ENCODE measurements at regions not wholly inside any gene's neighbourhood (a gene's known extent, or its start where the extent isn't known, plus 50 kb on each side); places are given as distances from the start of the nearest gene placed in this dataset.

DNA sequence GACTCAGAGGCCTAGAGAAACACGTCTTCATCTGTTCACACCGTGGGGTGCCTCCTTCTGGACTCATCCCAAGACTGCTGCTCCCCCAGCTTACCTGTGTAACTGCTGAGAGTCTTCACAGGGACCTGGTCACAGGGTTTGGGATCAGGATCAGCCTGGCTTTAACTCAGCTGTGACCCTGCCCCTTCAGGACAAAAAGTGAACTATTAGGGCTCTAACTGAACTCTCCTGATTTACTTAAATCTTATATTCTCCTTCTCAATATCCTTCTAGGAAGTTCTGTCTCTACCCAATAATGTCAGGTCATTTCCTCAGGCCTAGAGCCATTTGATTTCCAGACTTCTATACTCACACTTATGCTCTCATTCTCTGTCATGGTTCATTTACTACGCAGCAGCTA lies 108.4 kb downstream of the ZNF280B start:
- H3K9me3 ChIP-seq (replicated peaks in 1 of 3): no peaks in the 10 kb centered on the region
- no peaks in the 10 kb centered on the region for H3K36me3 ChIP-seq (replicated peaks in 1 of 2)
- TF ChIP-seq, protein P1, sequence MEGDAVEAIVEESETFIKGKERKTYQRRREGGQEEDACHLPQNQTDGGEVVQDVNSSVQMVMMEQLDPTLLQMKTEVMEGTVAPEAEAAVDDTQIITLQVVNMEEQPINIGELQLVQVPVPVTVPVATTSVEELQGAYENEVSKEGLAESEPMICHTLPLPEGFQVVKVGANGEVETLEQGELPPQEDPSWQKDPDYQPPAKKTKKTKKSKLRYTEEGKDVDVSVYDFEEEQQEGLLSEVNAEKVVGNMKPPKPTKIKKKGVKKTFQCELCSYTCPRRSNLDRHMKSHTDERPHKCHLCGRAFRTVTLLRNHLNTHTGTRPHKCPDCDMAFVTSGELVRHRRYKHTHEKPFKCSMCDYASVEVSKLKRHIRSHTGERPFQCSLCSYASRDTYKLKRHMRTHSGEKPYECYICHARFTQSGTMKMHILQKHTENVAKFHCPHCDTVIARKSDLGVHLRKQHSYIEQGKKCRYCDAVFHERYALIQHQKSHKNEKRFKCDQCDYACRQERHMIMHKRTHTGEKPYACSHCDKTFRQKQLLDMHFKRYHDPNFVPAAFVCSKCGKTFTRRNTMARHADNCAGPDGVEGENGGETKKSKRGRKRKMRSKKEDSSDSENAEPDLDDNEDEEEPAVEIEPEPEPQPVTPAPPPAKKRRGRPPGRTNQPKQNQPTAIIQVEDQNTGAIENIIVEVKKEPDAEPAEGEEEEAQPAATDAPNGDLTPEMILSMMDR (IDR thresholded peaks at IDR 0.05): no peak
- TF ChIP-seq POLR2A (IDR thresholded peaks at IDR 0.05): no peak
- H3K4me1 ChIP-seq (replicated peaks in 1 of 2): peaks cover 4 to 10% of the 10 kb centered on the region in 2 donors
- intact Hi-C loops (cut with DNase I): no loop called here
- DNase-seq: no peak
- no peak overlapping the region for H3K27ac ChIP-seq
- no peaks in the 10 kb centered on the region for H3K27me3 ChIP-seq
- H3K4me3 ChIP-seq: no peak overlapping the region
- 66 to 84% (median 70%) methylated on average over 3 of the region's 3 CpGs for WGBS, 4 donors

DNA sequence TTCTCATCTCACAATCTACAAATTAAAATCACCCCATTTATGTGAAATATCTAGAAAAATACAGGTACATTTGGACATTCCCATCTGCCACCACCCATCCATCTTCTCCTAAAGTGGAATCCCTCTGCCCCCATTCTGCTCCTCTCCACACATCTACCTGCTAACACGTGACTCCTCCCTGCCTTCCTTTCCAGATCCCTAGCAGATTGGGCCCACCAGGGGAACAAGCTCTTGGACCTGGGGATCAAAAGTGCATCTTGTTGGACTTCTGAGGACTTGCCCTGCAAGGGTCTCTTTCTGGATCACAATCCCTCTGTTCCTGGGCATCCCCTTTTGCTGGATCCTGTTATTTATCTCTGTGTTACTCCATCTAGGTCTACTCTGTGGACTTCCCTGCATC lies 107.6 kb downstream of the ZNF280B start:
- Histone ChIP-seq H3K36me3 (replicated peaks in 1 of 2) (no peaks in the 10 kb centered on the region), H3K9me3 (replicated peaks in 1 of 3) (no peaks in the 10 kb centered on the region), H3K4me3 (no peak overlapping the region), H3K27me3 (no peaks in the 10 kb centered on the region), H3K27ac (no peak overlapping the region), H3K4me1 (replicated peaks in 1 of 2) (peaks cover 4 to 10% of the 10 kb centered on the region in 2 donors)
- TF ChIP-seq, protein P1 (IDR thresholded peaks at IDR 0.05): no peak
- DNase-seq: no peak
- WGBS, 4 donors: 70 to 92% (median 80%) methylated on average over 1 of the region's 1 CpG
- intact Hi-C loops (cut with DNase I): no loop called here

DNA sequence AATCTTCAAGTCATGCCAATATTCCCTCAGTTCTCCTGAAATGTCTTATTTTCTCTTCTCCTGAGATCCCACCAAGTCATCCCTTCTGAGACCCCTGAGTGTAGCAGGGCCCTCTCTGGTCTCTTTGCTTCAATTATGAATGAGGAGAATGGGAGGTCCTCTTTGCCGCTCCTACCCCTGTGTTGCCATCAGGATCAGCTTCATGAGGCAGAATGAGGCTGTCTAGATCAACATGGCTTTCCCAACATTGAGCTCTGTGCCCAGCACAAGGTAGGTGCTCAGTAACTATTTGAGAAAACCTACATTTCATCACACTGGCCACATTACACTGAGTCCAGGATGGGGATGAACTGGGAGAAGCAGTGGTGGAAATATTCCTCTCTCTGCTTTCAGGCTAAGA lies 107.2 kb downstream of the ZNF280B start:
- H3K4me3 ChIP-seq: no peak overlapping the region
- no peak overlapping the region for H3K27ac ChIP-seq
- TF ChIP-seq, protein P1 (IDR thresholded peaks at IDR 0.05): no peak
- TF ChIP-seq POLR2A (IDR thresholded peaks at IDR 0.05): no peak
- no peaks in the 10 kb centered on the region for H3K27me3 ChIP-seq
- H3K9me3 ChIP-seq (replicated peaks in 1 of 3): no peaks in the 10 kb centered on the region
- intact Hi-C loops (cut with DNase I): no loop called here
- peaks cover 4 to 10% of the 10 kb centered on the region in 2 donors for H3K4me1 ChIP-seq (replicated peaks in 1 of 2)
- H3K36me3 ChIP-seq (replicated peaks in 1 of 2): no peaks in the 10 kb centered on the region
- DNase-seq: no peak
- WGBS, 4 donors: 88 to 100% (median 95%) methylated on average over 1 of the region's 1 CpG

DNA sequence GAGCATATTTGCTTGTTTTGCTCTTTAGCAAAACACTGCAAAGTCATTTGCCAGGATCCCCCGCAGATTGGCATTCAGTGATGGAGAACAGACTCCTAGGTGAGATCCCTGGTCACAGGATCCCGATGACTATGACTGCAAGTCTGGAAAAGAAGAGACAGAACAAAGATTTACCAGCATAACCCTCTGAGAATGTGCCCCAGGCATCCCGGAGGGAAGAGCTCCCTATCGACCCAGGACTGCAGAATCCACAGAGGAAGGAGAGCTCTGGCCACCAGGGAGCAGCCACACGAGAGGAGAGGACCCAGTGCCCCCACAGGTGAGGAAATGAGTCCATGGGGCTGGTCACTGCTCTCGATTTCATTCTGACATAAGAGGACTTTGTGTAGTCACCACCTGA lies 105.2 kb downstream of the ZNF280B start:
- no peak overlapping the region for H3K27ac ChIP-seq
- no peaks in the 10 kb centered on the region for H3K4me1 ChIP-seq (replicated peaks in 1 of 2)
- DNase-seq: no peak
- no peaks in the 10 kb centered on the region for H3K36me3 ChIP-seq (replicated peaks in 1 of 2)
- 65 to 78% (median 70%) methylated on average over 6 of the region's 6 CpGs for WGBS, 4 donors
- TF ChIP-seq, protein P1 (IDR thresholded peaks at IDR 0.05): no peak
- no peak for TF ChIP-seq POLR2A (IDR thresholded peaks at IDR 0.05)
- H3K9me3 ChIP-seq (replicated peaks in 1 of 3): no peaks in the 10 kb centered on the region
- H3K4me3 ChIP-seq: no peak overlapping the region
- no peaks in the 10 kb centered on the region for H3K27me3 ChIP-seq
- intact Hi-C loops (cut with DNase I): no loop called here

All from adrenal gland (tissue), 9 donors.